Activated T-cell treated with anti-CD3 and anti-CD28 coated beads, Interleukin-2, amount 50 U/mL, for 24 hours (primary cell): ENCODE measurements at regions not wholly inside any gene's neighbourhood (a gene's known extent, or its start where the extent isn't known, plus 50 kb on each side); places are given as distances from the start of the nearest gene placed in this dataset.
"Not testable (repeated sequence)": the region's sequence is repeated elsewhere in the genome, so short reads cannot be mapped to it uniquely, and the experiment has no call there.

Experiments
- DNase-seq: peaks from one replicate; pipeline ENCODE4 v3.0.0-alpha.2; 2020
- H3K27ac Mint-ChIP-seq: 2 replicates; pipeline ENCODE4 v1.8.0; 2020; ENCODE audit warnings: mild to moderate bottlenecking, mixed read lengths
- H3K27me3 Mint-ChIP-seq: 2 replicates; pipeline ENCODE4 v1.8.0; 2020; ENCODE audit warnings: mixed read lengths
- H3K36me3 Mint-ChIP-seq: 2 replicates; pipeline ENCODE4 v1.8.0; 2020; ENCODE audit warnings: low read depth, mixed read lengths
- H3K4me1 Mint-ChIP-seq: 2 replicates; pipeline ENCODE4 v1.8.0; 2020; ENCODE audit warnings: low read depth, mixed read lengths
- H3K4me3 Mint-ChIP-seq: 2 replicates; pipeline ENCODE4 v1.8.0; 2020; ENCODE audit warnings: mild to moderate bottlenecking, moderate library complexity, mixed read lengths
- H3K9me3 Mint-ChIP-seq: 2 replicates; pipeline ENCODE4 v1.8.0; 2020; ENCODE audit warnings: mixed read lengths

DNA sequence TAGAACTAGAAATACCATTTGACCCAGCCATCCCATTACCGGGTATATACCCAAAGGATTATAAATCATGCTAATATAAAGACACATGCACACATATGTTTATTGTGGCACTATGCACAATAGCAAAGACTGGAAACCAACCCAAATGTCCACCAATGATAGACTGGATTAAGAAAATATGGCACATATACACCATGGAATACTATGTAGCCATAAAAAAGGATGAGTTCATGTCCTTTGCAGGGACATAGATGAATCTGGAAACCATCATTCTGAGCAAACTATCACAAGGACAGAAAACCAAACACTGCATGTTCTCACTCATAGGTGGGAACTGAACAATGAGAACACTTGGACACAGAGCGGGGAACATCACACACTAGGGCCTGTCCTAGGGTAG is 586.5 kb downstream of the UQCRFS1 start:
- not testable (repeated sequence) for H3K9me3 Mint-ChIP-seq, H3K4me1 Mint-ChIP-seq, DNase-seq, H3K27me3 Mint-ChIP-seq, H3K4me3 Mint-ChIP-seq, H3K27ac Mint-ChIP-seq, H3K36me3 Mint-ChIP-seq

DNA sequence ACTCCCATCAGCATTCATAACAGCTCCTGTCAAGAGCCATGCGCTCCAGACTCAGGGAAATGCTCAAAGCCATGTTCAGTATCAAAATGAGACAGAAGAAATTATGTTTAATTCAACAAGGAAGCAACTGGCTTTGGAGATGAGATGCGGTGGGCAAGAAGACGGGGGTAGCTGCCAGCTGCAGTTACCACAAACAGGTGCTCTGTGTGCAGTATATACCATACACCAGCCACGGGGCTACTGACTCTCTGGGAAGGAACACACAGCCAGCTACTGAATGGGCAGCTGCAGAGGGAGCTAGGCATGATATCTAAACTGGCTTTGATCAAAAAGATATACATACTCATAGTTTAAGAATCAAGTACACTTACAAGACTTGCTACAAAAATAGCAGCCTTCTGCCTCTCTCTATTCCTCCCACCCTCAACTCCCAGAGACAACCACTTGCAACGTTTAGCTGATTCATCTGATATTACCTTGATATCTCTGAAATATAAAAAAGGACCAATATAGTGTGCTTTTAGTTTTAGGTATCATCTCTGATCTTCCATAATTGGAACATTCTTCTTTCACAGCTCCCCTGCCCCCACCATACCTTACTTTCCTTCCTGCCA is 593.0 kb downstream of the UQCRFS1 start:
- H3K4me1 Mint-ChIP-seq = no peaks in the 10 kb centered on the region
- H3K9me3 Mint-ChIP-seq = peaks cover 5% of the 10 kb centered on the region
- no peaks in the 10 kb centered on the region for H3K36me3 Mint-ChIP-seq
- no peak overlapping the region for H3K4me3 Mint-ChIP-seq
- no peak for DNase-seq
- H3K27ac Mint-ChIP-seq = no peak overlapping the region
- no peaks in the 10 kb centered on the region for H3K27me3 Mint-ChIP-seq

DNA sequence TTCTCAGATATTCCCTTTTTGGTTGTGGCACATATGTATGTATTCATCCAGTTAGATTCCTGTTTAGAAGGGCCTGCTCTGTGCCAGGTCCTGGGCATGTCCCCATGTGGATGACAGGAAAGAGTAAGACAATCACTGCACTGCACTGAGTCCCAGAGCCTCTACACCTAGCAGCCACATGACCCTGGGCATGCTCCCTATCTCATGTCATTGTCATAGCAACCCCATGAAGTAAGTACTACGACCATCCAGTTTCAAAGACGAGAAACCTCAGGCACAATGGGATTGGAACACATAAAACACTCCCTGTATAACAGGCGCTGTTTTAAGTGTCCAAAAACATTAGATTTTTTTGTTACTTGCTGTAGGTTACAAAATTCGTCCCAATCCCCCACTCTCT is 594.4 kb downstream of the UQCRFS1 start:
- Mint-ChIP-seq H3K4me3 (no peak overlapping the region), H3K36me3 (no peaks in the 10 kb centered on the region), H3K4me1 (no peaks in the 10 kb centered on the region), H3K27me3 (no peaks in the 10 kb centered on the region), H3K9me3 (peaks cover 8% of the 10 kb centered on the region), H3K27ac (no peak overlapping the region)
- DNase-seq = no peak

DNA sequence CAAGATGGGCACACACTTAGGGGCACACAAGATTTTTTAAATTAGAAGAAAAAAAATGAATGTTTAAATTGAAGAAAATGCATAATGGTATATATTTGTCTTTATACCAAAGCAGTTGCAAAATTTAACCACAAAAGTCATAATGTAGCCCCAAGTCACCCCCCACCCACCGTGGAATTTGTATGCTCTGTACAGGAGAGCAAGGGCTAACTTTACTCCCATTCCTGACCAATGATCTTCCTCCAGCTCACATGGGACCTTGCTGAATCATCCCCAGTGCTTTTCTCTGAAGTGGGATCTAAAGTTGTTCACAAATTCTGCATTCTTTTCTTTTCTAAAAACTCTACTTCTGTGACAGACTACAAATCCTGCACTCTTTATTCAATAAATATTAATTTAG is 597.0 kb downstream of the UQCRFS1 start:
- H3K4me1 Mint-ChIP-seq = no peaks in the 10 kb centered on the region
- no peak overlapping the region for H3K27ac Mint-ChIP-seq
- peaks cover 8% of the 10 kb centered on the region for H3K9me3 Mint-ChIP-seq
- no peaks in the 10 kb centered on the region for H3K36me3 Mint-ChIP-seq
- H3K27me3 Mint-ChIP-seq = no peaks in the 10 kb centered on the region
- no peak for DNase-seq
- no peak overlapping the region for H3K4me3 Mint-ChIP-seq

DNA sequence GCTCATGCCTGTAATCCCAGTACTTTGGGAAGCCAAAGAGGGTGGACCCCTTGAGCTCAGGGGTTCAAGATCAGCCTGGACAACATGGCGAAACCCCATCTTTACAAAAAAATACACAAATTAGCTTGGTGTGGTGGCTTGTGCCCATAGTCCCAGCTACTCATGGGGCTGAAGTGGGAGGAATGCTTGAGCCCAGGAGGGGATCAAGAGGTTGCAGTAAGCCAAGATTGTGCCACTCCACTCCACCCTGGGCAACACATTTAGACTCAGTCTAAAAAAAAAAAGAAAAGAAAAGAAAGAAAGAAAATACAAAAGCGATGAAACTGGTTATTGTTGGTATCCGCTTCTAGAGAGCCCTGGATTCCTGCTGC is 597.4 kb downstream of the UQCRFS1 start:
- Mint-ChIP-seq H3K27ac (no peak overlapping the region), H3K27me3 (no peaks in the 10 kb centered on the region), H3K9me3 (peaks cover 8% of the 10 kb centered on the region), H3K4me3 (no peak overlapping the region), H3K36me3 (no peaks in the 10 kb centered on the region), H3K4me1 (no peaks in the 10 kb centered on the region)
- no peak for DNase-seq

DNA sequence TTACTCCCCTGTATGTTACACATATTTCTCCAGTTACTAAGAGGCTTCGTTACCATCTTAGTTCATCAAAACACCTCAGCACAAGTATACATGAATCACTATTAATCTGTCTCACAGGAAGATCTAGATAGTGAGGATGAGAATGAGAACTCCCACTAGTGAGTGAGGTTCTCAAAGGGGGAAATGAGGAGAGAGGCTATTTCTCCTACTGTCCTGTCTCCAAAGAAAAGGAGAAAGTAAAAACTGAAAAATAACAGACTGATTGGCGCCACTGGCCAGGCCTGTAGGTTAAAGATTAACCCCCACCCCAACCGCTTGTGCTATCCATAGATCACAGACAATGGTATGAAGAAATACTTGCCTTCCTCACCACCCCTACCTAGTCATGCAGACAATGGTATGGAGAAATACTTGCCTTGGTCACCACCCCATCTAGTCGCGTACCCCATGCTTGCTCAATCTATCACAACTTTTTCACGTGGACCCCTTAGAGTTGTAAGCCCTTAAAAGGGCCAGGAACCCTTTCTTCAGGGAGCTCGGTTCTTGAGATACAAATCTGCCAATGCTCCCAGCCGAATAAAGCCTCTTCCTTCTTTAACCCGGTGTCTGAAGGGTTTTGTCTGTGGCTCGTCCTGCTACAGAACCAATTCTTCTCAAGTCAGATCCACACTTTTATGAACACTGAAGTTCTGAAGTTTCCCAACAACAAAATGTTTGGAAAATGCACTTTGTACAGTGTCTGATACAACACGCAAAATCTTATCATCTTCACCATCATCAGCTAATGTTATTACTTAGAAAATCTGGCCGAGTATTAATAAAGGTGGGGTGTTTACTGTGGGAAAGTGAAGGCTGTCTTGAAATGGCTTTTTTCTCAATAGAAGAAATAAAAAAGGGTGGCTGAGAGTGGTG is 598.1 kb downstream of the UQCRFS1 start:
- no peak overlapping the region for H3K4me3 Mint-ChIP-seq
- H3K27ac Mint-ChIP-seq = no peak overlapping the region
- no peaks in the 10 kb centered on the region for H3K4me1 Mint-ChIP-seq
- peaks cover 8% of the 10 kb centered on the region for H3K9me3 Mint-ChIP-seq
- no peaks in the 10 kb centered on the region for H3K27me3 Mint-ChIP-seq
- DNase-seq = no peak
- H3K36me3 Mint-ChIP-seq = no peaks in the 10 kb centered on the region

DNA sequence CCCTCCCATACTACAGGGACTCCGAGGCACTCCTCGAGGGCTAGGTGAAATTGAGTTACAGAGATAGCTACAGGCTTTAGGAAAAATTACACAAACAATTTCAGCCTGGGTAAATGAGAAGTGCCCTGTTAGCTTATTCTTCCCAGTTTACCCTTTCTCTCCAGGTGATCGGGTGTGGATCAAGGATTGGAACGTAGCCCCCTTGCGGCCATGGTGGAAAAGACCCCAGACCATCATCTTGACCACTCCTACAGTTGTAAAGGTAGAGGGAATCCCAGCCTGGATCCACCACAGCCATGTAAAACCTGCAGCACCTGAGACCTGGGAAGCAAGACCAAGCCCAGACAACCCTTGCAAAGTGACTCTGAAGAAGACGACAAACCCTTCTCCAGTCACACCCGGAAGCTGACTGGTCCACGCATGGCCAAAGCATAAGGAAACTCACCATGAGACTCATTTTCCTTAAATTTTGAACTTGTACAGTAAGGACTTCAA is 600.6 kb downstream of the UQCRFS1 start:
- H3K27me3 Mint-ChIP-seq = no peaks in the 10 kb centered on the region
- no peaks in the 10 kb centered on the region for H3K4me1 Mint-ChIP-seq
- no peak for DNase-seq
- H3K9me3 Mint-ChIP-seq = peaks cover 9% of the 10 kb centered on the region
- no peak overlapping the region for H3K4me3 Mint-ChIP-seq
- H3K36me3 Mint-ChIP-seq = no peaks in the 10 kb centered on the region
- H3K27ac Mint-ChIP-seq = no peak overlapping the region

DNA sequence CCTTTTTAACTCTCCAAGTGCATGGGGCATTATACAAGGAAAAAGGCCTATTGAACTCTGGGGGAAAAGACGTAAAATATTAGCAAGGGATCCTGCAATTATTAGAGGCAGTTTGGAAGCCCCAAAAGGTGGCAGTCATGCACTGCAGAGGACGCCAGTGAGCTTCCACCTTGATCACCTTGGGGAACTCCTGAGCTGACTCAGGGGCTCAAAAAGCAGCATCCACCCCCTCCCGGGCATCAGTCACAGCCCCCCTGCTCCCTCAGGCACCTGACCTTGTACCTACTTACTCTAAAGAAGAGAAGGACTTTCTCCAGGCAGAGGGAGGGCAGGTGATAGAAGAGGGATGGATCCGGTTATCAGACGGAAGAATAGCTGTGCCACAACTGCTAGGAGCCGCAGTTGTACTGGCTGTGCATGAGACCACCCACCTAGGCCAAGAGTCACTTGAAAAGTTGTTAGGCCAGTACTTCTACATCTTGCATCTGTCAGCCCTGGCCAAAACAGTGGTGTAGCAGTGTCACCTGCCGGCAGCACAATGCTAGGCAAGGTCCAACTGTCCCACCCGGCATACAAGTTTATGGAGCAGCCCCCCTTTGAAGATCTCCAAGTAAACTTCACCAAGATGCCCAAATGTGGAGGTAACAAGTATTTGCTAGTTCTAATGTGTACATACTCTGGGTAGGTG is 601.6 kb downstream of the UQCRFS1 start:
- DNase-seq, H3K27me3 Mint-ChIP-seq, H3K36me3 Mint-ChIP-seq, H3K4me1 Mint-ChIP-seq, H3K4me3 Mint-ChIP-seq, H3K27ac Mint-ChIP-seq: not testable (repeated sequence)
- H3K9me3 Mint-ChIP-seq = peaks cover 17% of the 10 kb centered on the region

DNA sequence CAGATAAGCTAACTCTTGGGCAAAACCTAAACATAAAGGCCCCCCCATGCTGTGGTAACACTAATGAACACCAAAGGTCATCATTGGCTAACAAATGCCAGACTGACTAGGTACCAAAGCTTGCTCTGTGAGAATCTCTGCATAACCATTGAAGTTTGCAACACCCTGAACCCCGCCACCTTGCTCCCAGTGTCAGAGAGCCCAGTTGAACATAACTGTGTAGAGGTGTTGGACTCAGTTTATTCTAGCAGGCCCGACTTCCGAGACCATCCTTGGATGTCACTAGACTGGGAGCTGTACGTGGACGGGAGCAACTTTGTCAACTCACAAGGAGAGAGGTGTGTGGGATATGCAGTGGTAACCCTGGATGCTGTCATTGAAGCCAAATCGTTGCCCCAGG is 602.2 kb downstream of the UQCRFS1 start:
- Mint-ChIP-seq H3K27me3 (no peaks in the 10 kb centered on the region), H3K4me1 (no peaks in the 10 kb centered on the region), H3K36me3 (no peaks in the 10 kb centered on the region), H3K4me3 (no peak overlapping the region), H3K9me3 (peaks cover 17% of the 10 kb centered on the region), H3K27ac (no peak overlapping the region)
- DNase-seq = no peak

DNA sequence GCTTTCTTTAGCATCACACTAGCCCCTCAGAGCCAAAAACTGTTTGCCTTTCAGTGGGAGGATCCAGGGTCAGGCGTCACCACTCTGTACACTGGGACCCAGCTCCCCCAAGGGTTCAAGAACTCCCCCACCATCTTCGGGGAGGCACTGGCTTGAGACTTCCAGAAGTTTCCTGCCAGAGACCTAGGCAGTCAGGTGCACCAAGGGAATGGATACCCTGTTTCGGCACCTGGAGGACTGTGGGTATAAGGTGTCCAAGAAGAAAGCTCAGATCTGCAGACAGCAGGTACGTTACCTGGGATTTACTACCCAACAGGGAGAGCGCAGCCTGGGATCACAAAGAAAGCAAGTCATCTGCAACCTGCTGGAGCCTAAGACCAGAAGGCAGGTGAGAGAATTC is 603.0 kb downstream of the UQCRFS1 start:
- Mint-ChIP-seq H3K27ac (no peak overlapping the region), H3K9me3 (peaks cover 15% of the 10 kb centered on the region)
- no peak for DNase-seq

DNA sequence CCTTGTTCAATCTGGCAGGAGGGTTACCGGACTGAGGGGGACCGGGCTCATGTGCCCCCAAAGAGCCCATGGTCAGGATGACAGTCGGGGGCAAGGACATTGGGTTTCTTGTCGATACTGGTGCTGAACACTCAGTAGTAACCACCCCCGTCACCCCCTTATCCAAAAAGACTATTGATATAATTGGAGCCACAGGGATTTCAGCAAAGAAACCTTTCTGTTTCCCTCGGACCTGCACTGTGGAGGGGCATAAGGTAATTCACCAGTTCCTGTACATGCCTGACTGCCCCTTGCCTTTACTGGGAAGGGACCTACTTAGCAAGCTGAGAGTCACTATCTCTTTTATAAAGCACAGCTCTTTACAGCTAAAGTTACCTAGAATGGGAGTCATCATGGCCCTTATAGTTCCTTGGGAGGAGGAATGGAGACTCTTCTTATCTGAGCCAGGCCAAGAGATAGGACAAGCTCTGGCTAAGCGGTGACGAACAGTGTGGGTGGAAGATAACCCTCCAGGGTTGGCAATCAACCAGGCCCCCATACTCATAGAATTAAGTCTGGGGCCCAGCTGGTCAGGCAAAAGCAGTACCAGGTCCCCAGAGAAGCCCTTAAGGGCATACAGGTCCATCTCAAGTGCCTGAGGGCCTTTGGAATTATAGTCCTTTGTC is 603.7 kb downstream of the UQCRFS1 start:
- DNase-seq = no peak
- H3K9me3 Mint-ChIP-seq = peaks cover 11% of the 10 kb centered on the region
- no peak overlapping the region for H3K4me3 Mint-ChIP-seq
- no peak overlapping the region for H3K27ac Mint-ChIP-seq
- no peaks in the 10 kb centered on the region for H3K4me1 Mint-ChIP-seq
- no peaks in the 10 kb centered on the region for H3K27me3 Mint-ChIP-seq
- no peaks in the 10 kb centered on the region for H3K36me3 Mint-ChIP-seq

More for the DNA sequence above, 603.0 kb downstream of the UQCRFS1 start:
- Mint-ChIP-seq H3K36me3 (no peaks in the 10 kb centered on the region), H3K27me3 (no peaks in the 10 kb centered on the region), H3K4me1 (no peaks in the 10 kb centered on the region), H3K4me3 (no peak overlapping the region)

DNA sequence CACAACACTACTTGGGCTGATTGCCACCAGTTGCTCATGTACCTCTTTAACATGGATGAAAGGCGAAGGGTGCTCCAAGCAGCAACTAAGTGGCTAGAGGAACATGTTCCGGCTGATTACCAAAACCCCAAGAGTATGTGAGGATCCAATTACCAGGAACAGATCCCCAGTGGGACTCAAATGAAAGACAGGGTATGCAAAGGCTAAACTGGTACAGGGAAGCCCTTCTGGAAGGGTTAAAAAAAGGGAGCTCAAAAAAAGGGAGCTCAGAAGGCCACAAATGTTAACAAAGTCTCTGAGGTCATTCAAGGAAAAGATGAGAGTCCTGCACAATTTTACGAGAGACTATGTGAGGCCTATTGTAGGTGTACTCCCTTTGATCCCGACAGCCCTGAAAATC is 604.7 kb downstream of the UQCRFS1 start:
- DNase-seq = no peak
- Mint-ChIP-seq H3K27me3 (no peaks in the 10 kb centered on the region), H3K4me1 (no peaks in the 10 kb centered on the region), H3K9me3 (peaks cover 13% of the 10 kb centered on the region), H3K36me3 (no peaks in the 10 kb centered on the region), H3K27ac (no peak overlapping the region), H3K4me3 (no peak overlapping the region)

DNA sequence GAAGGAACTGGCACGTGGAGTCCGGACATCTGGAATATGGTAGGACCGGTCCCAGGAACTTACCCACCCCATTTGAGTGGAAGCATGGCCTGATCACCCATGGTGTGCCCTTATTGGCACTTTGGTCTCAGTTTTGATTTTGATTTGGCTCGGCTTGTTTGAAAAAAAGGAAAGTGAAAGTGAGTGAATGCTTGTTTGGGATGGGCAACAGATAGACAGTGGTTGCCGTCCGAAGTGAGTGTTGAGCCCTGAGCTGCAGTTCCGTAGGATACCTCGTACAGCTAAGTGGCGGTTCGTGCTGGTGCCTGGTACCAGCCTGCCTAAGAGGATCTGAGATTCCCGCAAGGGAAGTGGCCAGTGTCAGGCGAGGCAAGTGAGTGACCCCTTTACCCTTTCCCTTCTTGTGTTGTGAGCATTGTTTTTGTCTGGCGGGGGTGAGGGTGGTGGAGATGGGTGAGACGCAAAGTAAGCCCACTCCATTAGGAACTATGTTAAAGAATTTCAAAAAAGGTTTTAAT is 605.8 kb downstream of the UQCRFS1 start:
- H3K4me3 Mint-ChIP-seq = no peak overlapping the region
- no peaks in the 10 kb centered on the region for H3K27me3 Mint-ChIP-seq
- DNase-seq = no peak
- no peak overlapping the region for H3K27ac Mint-ChIP-seq
- no peaks in the 10 kb centered on the region for H3K4me1 Mint-ChIP-seq
- peaks cover 13% of the 10 kb centered on the region for H3K9me3 Mint-ChIP-seq
- H3K36me3 Mint-ChIP-seq = no peaks in the 10 kb centered on the region

DNA sequence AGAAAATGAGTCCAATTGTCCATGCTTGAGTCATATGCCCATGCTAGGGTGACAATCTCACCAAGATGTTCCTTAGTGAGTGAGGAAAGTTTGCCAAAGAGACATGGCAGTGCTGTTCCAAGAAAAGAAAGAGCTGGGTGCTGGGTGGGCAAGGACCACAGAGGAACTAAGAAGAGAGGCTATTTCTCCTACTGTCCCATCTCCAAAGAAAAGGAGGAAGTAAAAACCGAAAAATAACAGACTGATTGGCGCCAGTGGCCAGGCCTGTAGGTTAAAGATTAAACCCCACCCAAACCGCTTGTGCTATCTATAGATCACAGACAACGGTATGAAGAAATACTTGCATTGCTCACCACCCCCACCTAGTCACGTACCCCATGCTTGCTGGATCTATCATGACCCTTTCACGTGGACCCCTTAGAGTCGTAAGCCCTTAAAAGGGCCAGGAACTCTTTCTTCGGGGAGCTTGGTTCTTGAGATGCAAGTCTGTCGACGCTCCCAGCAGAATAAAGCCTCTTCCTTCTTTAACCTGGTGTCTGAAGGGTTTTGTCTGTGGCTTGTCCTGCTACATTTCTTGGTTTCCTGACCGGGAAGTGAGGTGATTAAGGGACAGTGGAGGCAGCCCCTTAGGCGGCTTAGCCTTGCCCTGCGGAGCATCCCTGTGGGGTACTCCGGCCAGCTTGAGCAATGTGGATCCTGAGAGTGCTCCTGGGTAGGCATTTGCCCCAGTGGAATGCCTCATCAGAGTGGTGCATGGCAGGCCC is 606.5 kb downstream of the UQCRFS1 start:
- no peaks in the 10 kb centered on the region for H3K4me1 Mint-ChIP-seq
- no peak overlapping the region for H3K27ac Mint-ChIP-seq
- H3K9me3 Mint-ChIP-seq = peaks cover 13% of the 10 kb centered on the region
- no peaks in the 10 kb centered on the region for H3K27me3 Mint-ChIP-seq
- DNase-seq = no peak
- no peaks in the 10 kb centered on the region for H3K36me3 Mint-ChIP-seq
- H3K4me3 Mint-ChIP-seq = no peak overlapping the region
